ENCODE measurements at regions not wholly inside any gene's neighbourhood (a gene's known extent, or its start where the extent isn't known, plus 50 kb on each side); places are given as distances from the start of the nearest gene placed in this dataset.

DNA sequence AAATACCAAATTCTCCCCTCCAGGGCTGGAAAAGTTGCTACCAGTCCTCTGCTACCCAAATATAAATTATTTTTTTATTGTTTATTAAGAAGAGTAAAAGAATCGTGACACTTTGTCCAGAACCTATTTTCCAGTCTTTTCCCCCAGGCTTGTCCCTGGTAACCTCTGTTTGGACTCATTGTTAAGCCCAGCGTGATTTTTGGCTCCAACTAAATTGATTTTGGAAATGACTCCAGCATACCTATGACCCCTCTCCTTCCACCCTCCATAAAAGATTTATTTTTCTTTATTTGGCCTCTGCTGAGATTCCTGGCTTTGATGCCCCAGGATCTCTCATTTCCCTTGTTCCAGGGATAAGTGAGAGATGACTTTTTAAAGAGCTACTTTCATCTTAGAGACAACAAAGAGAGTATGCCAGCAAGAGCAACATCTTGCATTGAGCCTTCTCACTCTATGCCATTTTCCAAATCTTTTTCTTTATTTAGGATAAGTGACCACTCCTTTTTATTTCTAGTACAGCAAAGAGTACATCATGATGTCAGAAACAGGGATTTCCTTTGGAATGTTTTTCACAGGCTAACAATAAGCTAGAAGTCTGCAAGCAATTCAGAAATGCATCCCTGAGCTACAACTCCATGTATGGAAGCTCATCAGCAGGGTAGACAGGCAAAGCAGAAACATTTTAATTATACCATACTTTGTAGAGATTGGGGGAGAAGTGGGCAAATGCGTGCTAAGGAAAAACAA lies 75.8 kb downstream of the DAD1 start:
- intact Hi-C loops (cut with DNase I; ENCODE audit: low total_unique reads) = no loop called here
- TF ChIP-seq, protein P1, sequence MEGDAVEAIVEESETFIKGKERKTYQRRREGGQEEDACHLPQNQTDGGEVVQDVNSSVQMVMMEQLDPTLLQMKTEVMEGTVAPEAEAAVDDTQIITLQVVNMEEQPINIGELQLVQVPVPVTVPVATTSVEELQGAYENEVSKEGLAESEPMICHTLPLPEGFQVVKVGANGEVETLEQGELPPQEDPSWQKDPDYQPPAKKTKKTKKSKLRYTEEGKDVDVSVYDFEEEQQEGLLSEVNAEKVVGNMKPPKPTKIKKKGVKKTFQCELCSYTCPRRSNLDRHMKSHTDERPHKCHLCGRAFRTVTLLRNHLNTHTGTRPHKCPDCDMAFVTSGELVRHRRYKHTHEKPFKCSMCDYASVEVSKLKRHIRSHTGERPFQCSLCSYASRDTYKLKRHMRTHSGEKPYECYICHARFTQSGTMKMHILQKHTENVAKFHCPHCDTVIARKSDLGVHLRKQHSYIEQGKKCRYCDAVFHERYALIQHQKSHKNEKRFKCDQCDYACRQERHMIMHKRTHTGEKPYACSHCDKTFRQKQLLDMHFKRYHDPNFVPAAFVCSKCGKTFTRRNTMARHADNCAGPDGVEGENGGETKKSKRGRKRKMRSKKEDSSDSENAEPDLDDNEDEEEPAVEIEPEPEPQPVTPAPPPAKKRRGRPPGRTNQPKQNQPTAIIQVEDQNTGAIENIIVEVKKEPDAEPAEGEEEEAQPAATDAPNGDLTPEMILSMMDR (IDR thresholded peaks at IDR 0.05) = no peak
- Histone ChIP-seq H3K4me1 (peaks cover 0 to 63% (median 48%) of the 10 kb centered on the region in 4 donors), H3K9me3 (no peaks in the 10 kb centered on the region), H3K4me3 (no peak overlapping the region), H3K27ac (peak overlapping the region; percentile 25 to 44), H3K27me3 (no peaks in the 10 kb centered on the region), H3K36me3 (no peaks in the 10 kb centered on the region)
- DNase-seq = no peak

DNA sequence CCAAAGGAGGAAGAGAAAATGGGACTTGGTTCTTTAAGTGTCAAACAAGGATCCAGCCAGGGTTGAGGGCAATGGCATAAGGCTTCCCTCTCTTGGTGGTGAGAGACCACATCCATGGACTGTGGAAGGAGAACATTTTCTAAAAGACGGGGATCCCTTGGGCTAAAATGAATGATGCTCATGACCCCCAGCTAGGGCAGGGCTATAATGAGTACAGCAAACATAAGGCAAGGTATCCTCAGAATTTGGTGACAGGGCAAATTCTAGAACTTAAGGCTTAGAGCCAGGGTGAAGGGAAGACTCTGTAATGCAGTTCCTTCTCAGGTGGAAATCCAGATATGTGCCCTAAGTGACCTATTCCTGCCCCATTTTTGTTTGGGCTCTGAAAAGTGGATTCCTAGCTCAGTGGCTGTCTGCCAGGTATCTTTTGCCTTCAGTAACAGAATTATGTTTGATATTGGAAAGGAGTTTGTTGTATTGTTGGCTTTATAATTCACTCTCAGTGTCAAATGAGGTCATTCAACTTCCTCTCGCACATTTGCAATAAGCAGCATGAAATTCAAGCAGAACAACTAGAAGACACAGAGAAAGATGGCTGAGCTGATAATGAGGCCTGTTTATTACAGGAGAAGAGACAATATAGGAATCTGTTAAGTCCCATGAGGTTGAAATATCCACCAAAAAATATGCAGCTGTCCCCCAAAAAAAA lies 76.8 kb downstream of the DAD1 start:
- intact Hi-C loops (cut with DNase I; ENCODE audit: low total_unique reads) = no loop called here
- Histone ChIP-seq H3K36me3 (no peaks in the 10 kb centered on the region), H3K27me3 (no peaks in the 10 kb centered on the region), H3K4me1 (peaks cover 0 to 63% (median 48%) of the 10 kb centered on the region in 4 donors), H3K27ac (peak overlapping the region; percentile 25 to 44), H3K9me3 (no peaks in the 10 kb centered on the region), H3K4me3 (no peak overlapping the region)
- DNase-seq = no peak
- TF ChIP-seq, protein P1 (IDR thresholded peaks at IDR 0.05) = no peak

GRCh38 chr14:22510527-22511110 lies 78.4 kb downstream of the DAD1 start:
- Histone ChIP-seq H3K27me3 (no peaks in the 10 kb centered on the region), H3K4me1 (peaks cover 0 to 54% (median 37%) of the 10 kb centered on the region in 4 donors), H3K9me3 (no peaks in the 10 kb centered on the region), H3K27ac (no peak overlapping the region), H3K4me3 (no peak overlapping the region), H3K36me3 (no peaks in the 10 kb centered on the region)
- TF ChIP-seq, protein P1 (IDR thresholded peaks at IDR 0.05) = no peak
- intact Hi-C loops (cut with DNase I; ENCODE audit: low total_unique reads) = no loop called here
- DNase-seq = no peak

GRCh38 chr14:22509751-22510300 lies 79.2 kb downstream of the DAD1 start:
- H3K27me3 ChIP-seq = no peaks in the 10 kb centered on the region
- H3K4me3 ChIP-seq = no peak overlapping the region
- intact Hi-C loops (cut with DNase I; ENCODE audit: low total_unique reads) = no loop called here
- no peak for DNase-seq
- no peaks in the 10 kb centered on the region for H3K9me3 ChIP-seq
- peaks cover 0 to 46% (median 29%) of the 10 kb centered on the region in 4 donors for H3K4me1 ChIP-seq
- H3K36me3 ChIP-seq = no peaks in the 10 kb centered on the region
- no peak overlapping the region for H3K27ac ChIP-seq
- TF ChIP-seq, protein P1 (IDR thresholded peaks at IDR 0.05) = no peak

DNA sequence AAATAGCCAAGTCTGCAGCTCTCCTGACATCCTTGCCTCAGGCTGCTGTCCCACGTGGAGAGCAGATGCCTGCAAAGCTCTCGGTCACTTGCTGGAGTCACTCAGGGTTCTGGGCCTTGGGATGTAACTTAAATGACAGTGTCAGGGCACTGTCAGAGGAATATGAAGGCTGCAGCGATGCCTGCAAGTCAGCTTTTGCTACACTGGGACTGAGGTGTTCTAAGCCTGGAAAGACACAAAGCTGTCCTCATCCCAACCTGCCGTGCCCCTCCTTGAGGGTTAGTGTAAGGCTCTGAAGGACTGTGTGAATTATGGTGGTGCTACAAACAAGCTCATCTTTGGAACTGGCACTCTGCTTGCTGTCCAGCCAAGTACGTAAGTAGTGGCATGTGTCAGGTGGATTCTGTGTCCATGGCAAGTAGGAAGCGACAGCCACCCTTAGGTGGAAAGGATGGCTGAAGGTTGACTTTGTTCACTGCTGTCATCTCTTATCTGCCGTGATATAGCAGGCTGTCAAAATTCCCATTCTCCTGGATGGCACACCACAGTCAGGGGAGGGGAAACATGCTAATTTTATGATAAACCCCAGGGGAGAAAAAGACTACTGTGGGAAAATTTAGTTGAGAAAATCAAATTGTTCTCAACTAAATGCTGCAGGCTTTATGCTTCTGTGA lies 79.9 kb downstream of the DAD1 start:
- Histone ChIP-seq H3K4me1 (peaks cover 0 to 41% (median 25%) of the 10 kb centered on the region in 4 donors), H3K36me3 (no peaks in the 10 kb centered on the region), H3K9me3 (no peaks in the 10 kb centered on the region), H3K27ac (no peak overlapping the region), H3K4me3 (no peak overlapping the region), H3K27me3 (no peaks in the 10 kb centered on the region)
- intact Hi-C loops (cut with DNase I; ENCODE audit: low total_unique reads) = no loop called here
- TF ChIP-seq, protein P1 (IDR thresholded peaks at IDR 0.05) = no peak
- no peak for DNase-seq
